Liver (tissue), 8 donors: ENCODE measurements at regions not wholly inside any gene's neighbourhood (a gene's known extent, or its start where the extent isn't known, plus 50 kb on each side); places are given as distances from the start of the nearest gene placed in this dataset.

Experiments used
- DNase-seq: peaks from one replicate; pipeline ENCODE4 v3.0.0-alpha.2; 2017; ENCODE audit warnings: low spot score
- H3K27ac ChIP-seq, 2 donors: one replicate each; pipeline ENCODE4 v1.7.0; 2013; ENCODE audit warnings: inconsistent platforms in 2 of 2, low read length in 2 of 2, control low read depth in 1 of 2, low read depth in 1 of 2, mild to moderate bottlenecking in 1 of 2
- H3K27me3 ChIP-seq, 4 donors: one replicate each; pipeline versions ENCODE4 v1.6.1 to v1.7.0; 2013; ENCODE audit warnings: low read length in 3 of 4, inconsistent platforms in 1 of 4, mild to moderate bottlenecking in 1 of 4, moderate library complexity in 1 of 4; ENCODE audit not compliant: control insufficient read depth in 4 of 4, insufficient read depth in 4 of 4
- H3K36me3 ChIP-seq, 4 donors: one replicate each; pipeline versions ENCODE4 v1.6.1 to v1.7.0; 2013; ENCODE audit warnings: low read length in 3 of 4, mild to moderate bottlenecking in 3 of 4, low read depth in 1 of 4, moderate library complexity in 1 of 4; ENCODE audit not compliant: control insufficient read depth in 4 of 4, insufficient read depth in 3 of 4
- H3K4me1 ChIP-seq, 4 donors: one replicate each; pipeline versions ENCODE4 v1.6.1 to v1.7.0; 2013; ENCODE audit warnings: low read length in 3 of 4, mild to moderate bottlenecking in 3 of 4, moderate library complexity in 1 of 4; ENCODE audit not compliant: control insufficient read depth in 4 of 4, insufficient read depth in 4 of 4
- H3K4me3 ChIP-seq, 3 donors: one replicate each; pipeline versions ENCODE4 v1.6.1 to v1.7.0; 2013; ENCODE audit warnings: low read length in 3 of 3, control low read depth in 1 of 3, low read depth in 1 of 3, mild to moderate bottlenecking in 1 of 3
- H3K9ac ChIP-seq, 2 donors: one replicate each; pipeline ENCODE4 v1.7.0; 2013; ENCODE audit warnings: low read length in 2 of 2, mild to moderate bottlenecking in 2 of 2, moderate library complexity in 2 of 2, control low read depth in 1 of 2, low read depth in 1 of 2
- H3K9me3 ChIP-seq, 4 donors: one replicate each; pipeline versions ENCODE4 v1.6.1 to v1.7.0; 2013; ENCODE audit warnings: low read length in 3 of 4; ENCODE audit not compliant: control insufficient read depth in 4 of 4
- ATF3 ChIP-seq: IDR thresholded peaks from 2 replicates; pipeline ENCODE4 v1.6.1; 2016; ENCODE audit warnings: antibody characterized with exemption
- CTCF ChIP-seq: fragments of 150-350 bp; IDR thresholded peaks from 2 replicates; pipeline ENCODE4 v1.5.1; 2017; ENCODE audit warnings: improper control_type of control experiment, low read depth, low read length; ENCODE audit not compliant: missing input control
- EGR1 ChIP-seq, 2 donors: IDR thresholded peaks; 2 replicates each; pipeline ENCODE4 v1.6.1; 2016 to 2018; ENCODE audit warnings: antibody characterized with exemption in 2 of 2, low read depth in 2 of 2
- FOXA2 ChIP-seq: IDR thresholded peaks from 2 replicates; pipeline ENCODE4 v1.6.1; 2016; ENCODE audit warnings: antibody characterized with exemption
- GABPA ChIP-seq, 2 donors: IDR thresholded peaks in 1 of 2; conservative IDR thresholded peaks in 1 of 2; 2 replicates each; pipeline ENCODE4 v1.6.1; 2016; ENCODE audit warnings: antibody characterized with exemption in 2 of 2, mild to moderate bottlenecking in 1 of 2, moderate library complexity in 1 of 2
- HNF4A ChIP-seq, 2 donors: conservative IDR thresholded peaks; 2 replicates each; pipeline ENCODE4 v1.6.1; 2016; ENCODE audit warnings: antibody characterized with exemption in 2 of 2, mild to moderate bottlenecking in 2 of 2
- HNF4G ChIP-seq: IDR thresholded peaks from 2 replicates; pipeline ENCODE4 v1.6.1; 2016; ENCODE audit warnings: antibody characterized with exemption
- JUND ChIP-seq, 2 donors: IDR thresholded peaks; 2 replicates each; pipeline ENCODE4 v1.6.1; 2016; ENCODE audit warnings: antibody characterized with exemption in 2 of 2
- RAD21 ChIP-seq, 2 donors: IDR thresholded peaks; 2 replicates each; pipeline ENCODE4 v1.6.1; 2016; ENCODE audit warnings: antibody characterized with exemption in 2 of 2, mild to moderate bottlenecking in 2 of 2
- RXRA ChIP-seq, 2 donors: IDR thresholded peaks; 2 replicates each; pipeline ENCODE4 v1.6.1; 2017 to 2018; ENCODE audit warnings: antibody characterized with exemption in 2 of 2, mild to moderate bottlenecking in 1 of 2
- SP1 ChIP-seq: IDR thresholded peaks from 2 replicates; pipeline ENCODE4 v1.6.1; 2018; ENCODE audit warnings: antibody characterized with exemption, mild to moderate bottlenecking
- TAF1 ChIP-seq: conservative IDR thresholded peaks from 2 replicates; pipeline ENCODE4 v1.6.1; 2016; ENCODE audit warnings: antibody characterized with exemption, mild to moderate bottlenecking
- YY1 ChIP-seq: IDR thresholded peaks from 2 replicates; pipeline ENCODE4 v1.6.1; 2016; ENCODE audit warnings: antibody characterized with exemption, mild to moderate bottlenecking
- ZBTB33 ChIP-seq: IDR thresholded peaks from 2 replicates; pipeline ENCODE4 v1.6.1; 2016; ENCODE audit warnings: antibody characterized with exemption
- WGBS: extraction: QIAGEN DNeasy Blood & Tissue Kit; methylation state at CpG from one replicate; pipeline ENCODE4 v1.1.7; 2013; 5-methylcytosine and 5-hydroxymethylcytosine counted together
- donor health status: healthy.
- donor health status: healthy.
- donor health status: healthy.
- donor health status: healthy.
- donor health status: healthy.

GRCh38 chr7:131735101-131735500 is 178.7 kb upstream of the PODXL start:
- H3K36me3 ChIP-seq = no peaks in the 10 kb centered on the region
- no peak overlapping the region for H3K27ac ChIP-seq
- no peak overlapping the region for H3K9ac ChIP-seq
- no peaks in the 10 kb centered on the region for H3K4me1 ChIP-seq
- H3K27me3 ChIP-seq = peaks cover 0 to 7% (median 2%) of the 10 kb centered on the region in 4 donors
- H3K4me3 ChIP-seq = no peak overlapping the region
- H3K9me3 ChIP-seq = no peaks in the 10 kb centered on the region
- DNase-seq = no peak
- 46% methylated on average over 5 of the region's 5 CpGs for WGBS
- TF ChIP-seq RXRA (IDR thresholded peaks at IDR 0.05) (no peak), HNF4G (no peak)

GRCh38 chr7:131733604-131734003 is 177.2 kb upstream of the PODXL start:
- Histone ChIP-seq H3K27ac (no peak overlapping the region), H3K9ac (no peak overlapping the region), H3K4me1 (no peaks in the 10 kb centered on the region), H3K4me3 (no peak overlapping the region), H3K36me3 (no peaks in the 10 kb centered on the region), H3K9me3 (peaks cover 0 to 2% (median 0%) of the 10 kb centered on the region in 4 donors), H3K27me3 (peaks cover 0 to 11% (median 2%) of the 10 kb centered on the region in 4 donors)
- no peak for DNase-seq
- TF ChIP-seq JUND (IDR thresholded peaks at IDR 0.05) (no peak), CTCF (no peak), FOXA2 (no peak), TAF1 (no peak), GABPA (IDR thresholded peaks at IDR 0.05 in 1 of 2, conservative IDR thresholded peaks at IDR 0.05 in 1 of 2) (no peak), SP1 (no peak), HNF4A (conservative IDR thresholded peaks at IDR 0.05) (no peak), YY1 (no peak)
- WGBS = 74% methylated on average over 6 of the region's 6 CpGs

- Histone ChIP-seq H3K9ac (no peak overlapping the region), H3K27ac (no peak overlapping the region), H3K4me3 (no peak overlapping the region), H3K27me3 (peaks cover 0 to 3% (median 0%) of the 10 kb centered on the region in 4 donors), H3K9me3 (peaks cover 0 to 2% (median 0%) of the 10 kb centered on the region in 4 donors), H3K4me1 (no peaks in the 10 kb centered on the region), H3K36me3 (no peaks in the 10 kb centered on the region)
- no peak for TF ChIP-seq JUND (IDR thresholded peaks at IDR 0.05)
- 77% methylated on average over 2 of the region's 2 CpGs for WGBS
- no peak for DNase-seq
Measured at GRCh38 chr7:131727189-131727588, 170.8 kb upstream of the PODXL start.

GRCh38 chr7:131726686-131727085 is 170.3 kb upstream of the PODXL start:
- Histone ChIP-seq H3K9me3 (peaks cover 0 to 2% (median 0%) of the 10 kb centered on the region in 4 donors), H3K27me3 (peaks cover 0 to 3% (median 0%) of the 10 kb centered on the region in 4 donors), H3K4me3 (no peak overlapping the region), H3K27ac (no peak overlapping the region), H3K36me3 (no peaks in the 10 kb centered on the region), H3K4me1 (no peaks in the 10 kb centered on the region), H3K9ac (no peak overlapping the region)
- WGBS = 74% methylated on average over 4 of the region's 4 CpGs
- TF ChIP-seq YY1 (no peak), TAF1 (no peak), RAD21 (IDR thresholded peaks at IDR 0.05) (no peak), JUND (IDR thresholded peaks at IDR 0.05) (no peak), ZBTB33 (no peak), FOXA2 (no peak), EGR1 (IDR thresholded peaks at IDR 0.05; ENCODE audit: low read depth in 2 of 2) (no peak), HNF4A (conservative IDR thresholded peaks at IDR 0.05) (no peak), ATF3 (no peak)
- DNase-seq = no peak
